Tibial nerve (tissue), 4 donors: ENCODE measurements at regions not wholly inside any gene's neighbourhood (a gene's known extent, or its start where the extent isn't known, plus 50 kb on each side); places are given as distances from the start of the nearest gene placed in this dataset.

Source experiments
- CTCF ChIP-seq, 5 experiments: fragments of 200-600 bp in 3 of 5; fragments of 450-650 bp in 2 of 5; sonication (generic) in 3 of 5; IDR thresholded peaks; one replicate each; pipeline ENCODE4 v1.5.1; 2016 to 2019; ENCODE audit warnings: antibody characterized with exemption in 5 of 5, mild to moderate bottlenecking in 3 of 5, moderate library complexity in 2 of 5
- EP300 ChIP-seq, 2 donors: sonication (generic); formaldehyde crosslinking; IDR thresholded peaks; one replicate each; pipeline ENCODE4 v1.6.1; 2017; ENCODE audit warnings: antibody characterized with exemption in 2 of 2, mild to moderate bottlenecking in 1 of 2
- POLR2A ChIP-seq, 2 donors: fragments of 450-650 bp; IDR thresholded peaks; one replicate each; pipeline ENCODE4 v1.6.1; 2017; ENCODE audit warnings: antibody characterized with exemption in 2 of 2, mild to moderate bottlenecking in 2 of 2, moderate library complexity in 2 of 2

DNA sequence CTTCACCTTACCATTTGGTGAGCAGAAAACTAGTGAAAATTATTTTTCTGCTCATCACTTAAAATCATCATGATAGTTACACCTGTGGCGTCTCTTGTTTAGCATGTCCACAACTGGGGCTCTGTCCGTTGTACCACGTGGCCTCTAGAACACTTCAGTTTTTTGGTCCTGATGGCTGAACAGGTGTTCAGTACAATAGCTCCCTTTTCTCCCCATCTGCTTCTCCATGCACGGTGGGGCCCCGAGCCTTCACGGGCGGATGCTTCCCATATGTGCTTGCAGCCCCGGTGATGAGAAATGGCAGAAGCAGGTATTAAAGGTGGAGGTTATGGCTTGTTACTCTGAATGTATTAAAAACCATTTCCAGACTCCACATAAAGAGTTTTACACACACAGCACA is 304.1 kb downstream of the CWC27 start:
- no peak for TF ChIP-seq CTCF (IDR thresholded peaks at IDR 0.05)
- TF ChIP-seq EP300 (IDR thresholded peaks at IDR 0.05): no peak
- TF ChIP-seq POLR2A (IDR thresholded peaks at IDR 0.05): no peak
